ENCODE measurements at regions not wholly inside any gene's neighbourhood (a gene's known extent, or its start where the extent isn't known, plus 50 kb on each side); places are given as distances from the start of the nearest gene placed in this dataset.

DNA sequence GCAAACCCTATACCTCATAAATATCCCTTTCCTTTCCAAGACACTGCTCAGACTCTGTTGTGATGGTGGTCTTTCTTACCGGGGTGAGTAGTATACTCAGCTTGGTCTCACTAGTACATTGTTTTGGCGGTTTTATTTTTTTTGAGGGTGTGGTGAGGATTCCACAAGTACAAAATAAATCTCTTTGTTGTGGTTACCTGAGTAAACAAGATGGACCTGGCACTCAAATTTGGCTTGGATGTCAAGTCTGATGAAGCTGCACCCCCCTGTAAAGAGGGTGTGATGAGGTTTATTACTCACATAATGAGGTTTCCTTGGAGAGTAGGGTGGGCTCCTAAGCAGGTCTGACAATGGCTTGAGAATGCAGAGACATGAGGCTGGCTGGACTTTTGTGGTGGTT is 68.2 kb upstream of the KCNJ6 start (continued):
- TF ChIP-seq ZFP36 (IDR thresholded peaks at IDR 0.05; ENCODE audit: borderline replicate concordance, partially characterized antibody) (no peak), TFCP2L1 (CRISPR knock-in tag; IDR thresholded peaks at IDR 0.05) (no peak), FOSB (CRISPR knock-in tag; IDR thresholded peaks at IDR 0.05) (no peak)

DNA sequence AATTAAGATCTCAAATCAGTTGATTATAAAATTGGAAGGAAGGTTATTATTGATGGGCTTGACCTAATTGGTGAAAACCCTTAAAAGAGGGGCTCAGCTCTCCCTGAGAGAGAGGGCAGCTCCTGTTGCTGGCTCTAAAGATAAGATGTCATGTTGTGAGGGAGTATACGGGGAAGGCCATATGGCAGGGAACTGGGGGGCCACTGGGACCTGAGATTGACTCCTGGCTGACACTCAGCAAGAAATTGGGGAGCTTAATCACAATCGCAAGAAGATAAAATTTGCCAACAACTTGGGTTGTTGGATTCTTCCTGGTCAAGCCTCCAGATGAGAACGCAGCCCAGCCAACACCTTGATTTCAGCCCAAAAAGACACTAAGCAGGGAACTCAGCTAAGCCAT is 69.7 kb upstream of the KCNJ6 start:
- POLR2A ChIA-PET, result no interaction called here
- ATAC-seq (no peak), DNase-seq (ENCODE audit: low read depth in 1 of 2, low spot score in 1 of 2) (no peak), FAIRE-seq (no peak)
- no peak overlapping the region for H3K4me2 ChIP-seq
- no peak overlapping the region for H3K4me3 ChIP-seq
- 79% methylated on average over 3 of the region's 3 CpGs for WGBS (ENCODE audit: missing lambda C conversion rate)
- TF ChIP-seq TP53 (CRISPR knock-in tag; IDR thresholded peaks at IDR 0.05) (no peak), ZFP36 (IDR thresholded peaks at IDR 0.05; ENCODE audit: borderline replicate concordance, partially characterized antibody) (no peak), PHF8 (IDR thresholded peaks at IDR 0.05; ENCODE audit: borderline replicate concordance, low read depth) (no peak), ZC3H11A (IDR thresholded peaks at IDR 0.05) (no peak)
- H3K4me1 ChIP-seq, result peaks cover 22% of the 10 kb centered on the region
- CTCF ChIA-PET, result interaction anchor here (0.6 to 0.7 kb wide), 2 partner anchors 141 to 1020 kb away, joined by 3 read pairs; no protein-coding TSS in a partner anchor
- no peaks in the 10 kb centered on the region for H3K9me3 ChIP-seq
- peak overlapping the region; percentile 23 to 83; a peak in 3 of 6 replicates for H3K27ac ChIP-seq

DNA sequence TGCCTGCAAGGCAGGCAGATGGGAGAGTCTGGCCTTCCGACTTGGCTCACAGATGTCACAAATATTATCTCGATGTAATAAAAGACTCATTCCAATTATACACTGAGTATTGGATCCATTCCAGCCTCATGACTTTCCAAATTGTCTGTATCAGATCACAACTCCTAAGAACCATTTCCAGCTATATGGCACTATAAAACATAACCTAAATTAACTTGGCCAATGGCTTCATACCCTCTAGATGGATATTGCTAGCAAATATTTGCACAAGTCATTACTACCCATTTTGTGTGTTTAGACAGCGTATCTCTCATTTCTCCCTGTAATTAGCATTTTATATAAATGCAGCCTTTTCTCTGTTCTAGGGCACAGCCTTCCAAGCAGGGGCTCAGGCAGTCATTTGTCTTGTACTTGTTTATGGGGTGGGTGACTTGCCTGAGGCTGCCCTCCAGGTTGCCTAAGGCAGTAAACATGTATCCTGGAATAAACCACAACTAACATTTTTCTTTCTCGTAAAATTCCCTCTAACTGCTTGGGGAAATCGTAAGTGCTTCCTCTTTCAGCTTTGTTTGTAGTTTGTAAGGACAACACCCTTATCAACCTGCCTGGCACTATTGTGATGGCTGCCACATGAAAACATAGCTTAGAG is 70.6 kb upstream of the KCNJ6 start:
- peaks cover 22% of the 10 kb centered on the region for H3K4me1 ChIP-seq
- H3K27ac ChIP-seq, result 0 out of 6 replicates have a peak overlapping the region, but pooled peaks of 1 of the 2 experiments have one; percentile 48
- CTCF ChIA-PET, result interaction anchor here (0.7 to 0.8 kb wide), 2 partner anchors 140 to 413 kb away, joined by 3 read pairs; no protein-coding TSS in a partner anchor
- H3K9me3 ChIP-seq, result no peaks in the 10 kb centered on the region
- ATAC-seq (no peak), FAIRE-seq (no peak), DNase-seq (ENCODE audit: low read depth in 1 of 2, low spot score in 1 of 2) (peak in 1 of 2 experiments; percentile 17)
- WGBS (ENCODE audit: missing lambda C conversion rate), result 33% methylated on average over 5 of the region's 5 CpGs
- no peak overlapping the region for H3K4me3 ChIP-seq
- POLR2A ChIA-PET, result no interaction called here
- peak overlapping the region; percentile 11; the same call in 1 of the 3 replicates for H3K4me2 ChIP-seq
- no peak for TF ChIP-seq MAZ (IDR thresholded peaks at IDR 0.05; ENCODE audit: borderline replicate concordance, low read depth, low read length)
- TF ChIP-seq MYC (IDR thresholded peaks at IDR 0.05; ENCODE audit: borderline replicate concordance, low read length), result no peak
- TF ChIP-seq PHF8 (IDR thresholded peaks at IDR 0.05; ENCODE audit: borderline replicate concordance, low read depth), result no peak
- TF ChIP-seq RFX5 (IDR thresholded peaks at IDR 0.05), result no peak
- TF ChIP-seq, protein P1, sequence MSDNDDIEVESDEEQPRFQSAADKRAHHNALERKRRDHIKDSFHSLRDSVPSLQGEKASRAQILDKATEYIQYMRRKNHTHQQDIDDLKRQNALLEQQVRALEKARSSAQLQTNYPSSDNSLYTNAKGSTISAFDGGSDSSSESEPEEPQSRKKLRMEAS (IDR thresholded peaks at IDR 0.05), result no peak
- TF ChIP-seq ZSCAN20 (CRISPR knock-in tag; IDR thresholded peaks at IDR 0.05), result no peak
- TF ChIP-seq, protein P2, sequence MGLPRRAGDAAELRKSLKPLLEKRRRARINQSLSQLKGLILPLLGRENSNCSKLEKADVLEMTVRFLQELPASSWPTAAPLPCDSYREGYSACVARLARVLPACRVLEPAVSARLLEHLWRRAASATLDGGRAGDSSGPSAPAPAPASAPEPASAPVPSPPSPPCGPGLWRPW (IDR thresholded peaks at IDR 0.05), result no peak
- no peak for TF ChIP-seq FOSL2 (IDR thresholded peaks at IDR 0.05)
- no peak for TF ChIP-seq FOSL2 (CRISPR knock-in tag; IDR thresholded peaks at IDR 0.05)
- TF ChIP-seq, protein P3, sequence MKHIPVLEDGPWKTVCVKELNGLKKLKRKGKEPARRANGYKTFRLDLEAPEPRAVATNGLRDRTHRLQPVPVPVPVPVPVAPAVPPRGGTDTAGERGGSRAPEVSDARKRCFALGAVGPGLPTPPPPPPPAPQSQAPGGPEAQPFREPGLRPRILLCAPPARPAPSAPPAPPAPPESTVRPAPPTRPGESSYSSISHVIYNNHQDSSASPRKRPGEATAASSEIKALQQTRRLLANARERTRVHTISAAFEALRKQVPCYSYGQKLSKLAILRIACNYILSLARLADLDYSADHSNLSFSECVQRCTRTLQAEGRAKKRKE (CRISPR knock-in tag; IDR thresholded peaks at IDR 0.05; ENCODE audit: low read depth), result no peak
- no peak for TF ChIP-seq HEYL (CRISPR knock-in tag; IDR thresholded peaks at IDR 0.05)
- no peak for TF ChIP-seq NPAS2 (CRISPR knock-in tag; IDR thresholded peaks at IDR 0.05; ENCODE audit: borderline replicate concordance)
- TF ChIP-seq, protein P4, sequence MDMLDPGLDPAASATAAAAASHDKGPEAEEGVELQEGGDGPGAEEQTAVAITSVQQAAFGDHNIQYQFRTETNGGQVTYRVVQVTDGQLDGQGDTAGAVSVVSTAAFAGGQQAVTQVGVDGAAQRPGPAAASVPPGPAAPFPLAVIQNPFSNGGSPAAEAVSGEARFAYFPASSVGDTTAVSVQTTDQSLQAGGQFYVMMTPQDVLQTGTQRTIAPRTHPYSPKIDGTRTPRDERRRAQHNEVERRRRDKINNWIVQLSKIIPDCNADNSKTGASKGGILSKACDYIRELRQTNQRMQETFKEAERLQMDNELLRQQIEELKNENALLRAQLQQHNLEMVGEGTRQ (IDR thresholded peaks at IDR 0.05), result no peak

DNA sequence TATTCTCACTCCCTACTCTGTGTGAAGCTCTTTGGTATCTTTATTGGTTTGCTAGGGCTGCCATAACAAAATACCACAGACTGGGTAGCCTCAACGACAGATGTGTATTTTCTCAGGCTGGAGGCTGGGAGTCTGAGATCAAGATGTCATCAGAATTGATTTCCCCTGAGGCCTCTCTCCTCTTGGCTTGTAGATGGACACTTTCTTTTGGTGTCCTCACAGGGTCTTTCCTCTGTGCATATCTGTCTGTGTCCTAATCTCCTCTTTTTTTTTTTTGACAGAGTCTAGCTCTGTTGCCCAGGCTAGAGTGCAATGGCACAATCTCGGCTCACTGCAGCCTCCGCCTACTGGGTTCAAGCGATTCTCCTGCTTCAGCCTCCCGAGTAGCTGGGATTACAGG is 71.4 kb upstream of the KCNJ6 start:
- H3K4me1 ChIP-seq, result peaks cover 19% of the 10 kb centered on the region
- ChIA-PET CTCF (interaction anchor here (0.8 kb wide), 1 partner anchor 412 kb away, joined by 3 read pairs; no protein-coding TSS in a partner anchor), POLR2A (no interaction called here)
- FAIRE-seq, result no peak
- 0 out of 6 replicates have a peak overlapping the region, but pooled peaks of 1 of the 2 experiments have one; percentile 26 for H3K27ac ChIP-seq
- no peak for DNase-seq (ENCODE audit: low read depth in 1 of 2, low spot score in 1 of 2)
- WGBS (ENCODE audit: missing lambda C conversion rate), result 76% methylated on average over 4 of the region's 5 CpGs
- no peak overlapping the region for H3K4me3 ChIP-seq
- H3K9me3 ChIP-seq, result no peaks in the 10 kb centered on the region
- no peak for ATAC-seq
- H3K4me2 ChIP-seq, result no peak overlapping the region
- TF ChIP-seq, protein P5, sequence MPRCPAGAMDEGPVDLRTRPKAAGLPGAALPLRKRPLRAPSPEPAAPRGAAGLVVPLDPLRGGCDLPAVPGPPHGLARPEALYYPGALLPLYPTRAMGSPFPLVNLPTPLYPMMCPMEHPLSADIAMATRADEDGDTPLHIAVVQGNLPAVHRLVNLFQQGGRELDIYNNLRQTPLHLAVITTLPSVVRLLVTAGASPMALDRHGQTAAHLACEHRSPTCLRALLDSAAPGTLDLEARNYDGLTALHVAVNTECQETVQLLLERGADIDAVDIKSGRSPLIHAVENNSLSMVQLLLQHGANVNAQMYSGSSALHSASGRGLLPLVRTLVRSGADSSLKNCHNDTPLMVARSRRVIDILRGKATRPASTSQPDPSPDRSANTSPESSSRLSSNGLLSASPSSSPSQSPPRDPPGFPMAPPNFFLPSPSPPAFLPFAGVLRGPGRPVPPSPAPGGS (IDR thresholded peaks at IDR 0.05), result no peak
- TF ChIP-seq MAFK (IDR thresholded peaks at IDR 0.05; ENCODE audit: partially characterized antibody) (no peak), RCOR1 (IDR thresholded peaks at IDR 0.05; ENCODE audit: low read depth, low read length) (no peak), JUN (IDR thresholded peaks at IDR 0.05) (no peak), CHD4 (IDR thresholded peaks at IDR 0.05; ENCODE audit: borderline replicate concordance) (no peak), RARB (CRISPR knock-in tag; IDR thresholded peaks at IDR 0.05) (no peak), HOXB5 (CRISPR knock-in tag; IDR thresholded peaks at IDR 0.05) (no peak), CHD2 (IDR thresholded peaks at IDR 0.05; ENCODE audit: low read length, partially characterized antibody) (no peak), CBX8 (IDR thresholded peaks at IDR 0.05) (no peak), ESRRA (IDR thresholded peaks at IDR 0.05; ENCODE audit: borderline replicate concordance, low read length) (no peak)
- TF ChIP-seq, protein P6, sequence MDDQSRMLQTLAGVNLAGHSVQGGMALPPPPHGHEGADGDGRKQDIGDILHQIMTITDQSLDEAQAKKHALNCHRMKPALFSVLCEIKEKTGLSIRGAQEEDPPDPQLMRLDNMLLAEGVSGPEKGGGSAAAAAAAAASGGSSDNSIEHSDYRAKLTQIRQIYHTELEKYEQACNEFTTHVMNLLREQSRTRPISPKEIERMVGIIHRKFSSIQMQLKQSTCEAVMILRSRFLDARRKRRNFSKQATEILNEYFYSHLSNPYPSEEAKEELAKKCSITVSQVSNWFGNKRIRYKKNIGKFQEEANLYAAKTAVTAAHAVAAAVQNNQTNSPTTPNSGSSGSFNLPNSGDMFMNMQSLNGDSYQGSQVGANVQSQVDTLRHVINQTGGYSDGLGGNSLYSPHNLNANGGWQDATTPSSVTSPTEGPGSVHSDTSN (IDR thresholded peaks at IDR 0.05), result no peak
- TF ChIP-seq, protein P1 (IDR thresholded peaks at IDR 0.05), result no peak

Data from A549 (cell line).